T1000 (cell line): ENCODE measurements at regions not wholly inside any gene's neighbourhood (a gene's known extent, or its start where the extent isn't known, plus 50 kb on each side); places are given as distances from the start of the nearest gene placed in this dataset.
"Not testable (repeated sequence)": the region's sequence is repeated elsewhere in the genome, so short reads cannot be mapped to it uniquely, and the experiment has no call there.

Source experiments
- DNase-seq: peaks from one replicate; lab custom pipeline; 2025; ENCODE audit warnings: mixed read lengths; lab: John Stamatoyannopoulos, UW

DNA sequence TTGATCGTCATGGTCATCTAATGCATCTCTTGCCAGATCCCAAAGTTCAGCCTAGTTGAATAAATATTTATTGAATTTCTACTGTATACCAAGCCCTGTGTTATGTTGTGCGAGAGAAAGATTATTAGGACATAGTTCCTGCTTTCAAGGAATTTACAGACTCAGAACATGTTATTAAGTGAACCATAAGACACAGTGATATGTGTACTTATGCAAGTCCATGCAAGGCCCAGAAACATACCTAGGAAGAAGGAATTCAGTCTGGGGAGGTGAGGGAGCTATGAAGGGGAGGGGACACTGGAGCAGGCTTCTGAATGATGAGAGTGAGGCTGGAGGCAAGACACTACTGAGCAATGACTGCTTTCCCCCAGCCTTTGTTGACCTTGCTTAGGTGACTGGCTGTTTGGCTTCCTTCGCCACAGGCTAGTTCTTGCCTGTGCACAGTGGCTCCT is 81.4 kb downstream of the ACAA2 start:
- no peak for DNase-seq

DNA sequence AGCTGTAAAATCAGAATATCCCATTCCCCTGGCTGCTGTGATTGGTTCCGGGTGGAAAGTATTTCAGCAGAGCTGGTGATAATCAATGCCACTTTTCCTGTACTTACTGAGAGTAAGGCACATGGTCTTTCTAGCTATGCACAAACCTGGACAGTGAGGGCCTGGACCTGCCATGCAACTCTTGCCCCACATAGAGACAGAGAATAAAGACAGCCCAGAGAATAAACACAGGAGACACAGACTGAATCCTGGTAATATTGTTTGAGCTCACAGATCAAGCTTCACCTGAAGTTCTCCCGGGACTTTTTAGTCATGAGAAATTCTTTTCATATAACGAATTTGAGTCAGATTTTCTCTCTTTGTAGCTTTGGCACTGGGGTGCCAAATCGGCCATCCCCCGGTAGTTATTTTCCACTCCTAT is 81.9 kb downstream of the ACAA2 start:
- no peak for DNase-seq

- no peak for DNase-seq
Measured at GRCh38 chr18:49730951-49731391, 82.4 kb downstream of the ACAA2 start.

DNA sequence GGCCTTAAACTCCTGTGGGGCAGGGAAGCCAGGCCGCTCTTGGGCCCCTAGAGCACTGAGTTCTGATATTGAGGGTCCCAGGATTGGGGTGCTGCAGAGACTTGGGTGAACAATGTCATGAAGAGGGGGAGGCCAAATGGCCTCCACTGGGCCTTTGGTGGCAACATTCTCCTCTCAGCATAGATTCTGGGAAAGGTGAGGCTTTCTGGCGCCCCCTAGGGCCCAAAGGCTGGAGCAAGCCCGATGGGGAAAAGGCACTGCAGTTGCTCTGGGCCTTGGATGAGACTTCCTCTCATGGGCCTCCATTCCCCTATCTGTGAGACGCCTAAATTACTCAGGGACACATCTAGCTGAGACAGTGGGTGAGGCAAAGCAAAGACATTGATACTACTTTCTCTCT is 84.8 kb downstream of the ACAA2 start:
- DNase-seq = no peak

- no peak for DNase-seq
Measured at GRCh38 chr18:49727816-49728215, 85.5 kb downstream of the ACAA2 start.

DNA sequence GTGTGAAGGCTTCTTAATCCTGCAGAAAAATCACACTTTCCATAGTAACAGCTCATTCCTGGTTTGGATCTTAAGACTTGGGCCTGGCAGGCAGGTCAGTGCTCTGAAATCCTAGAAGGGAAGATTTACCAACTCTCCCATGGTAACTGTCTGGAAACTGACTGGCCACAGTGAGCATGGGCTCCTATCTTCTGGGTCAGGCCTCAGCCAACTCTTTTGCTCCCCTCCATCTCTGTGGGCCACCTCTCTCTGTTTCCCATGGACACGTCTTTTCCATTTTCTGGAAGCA is 86.7 kb downstream of the ACAA2 start:
- DNase-seq = no peak

DNA sequence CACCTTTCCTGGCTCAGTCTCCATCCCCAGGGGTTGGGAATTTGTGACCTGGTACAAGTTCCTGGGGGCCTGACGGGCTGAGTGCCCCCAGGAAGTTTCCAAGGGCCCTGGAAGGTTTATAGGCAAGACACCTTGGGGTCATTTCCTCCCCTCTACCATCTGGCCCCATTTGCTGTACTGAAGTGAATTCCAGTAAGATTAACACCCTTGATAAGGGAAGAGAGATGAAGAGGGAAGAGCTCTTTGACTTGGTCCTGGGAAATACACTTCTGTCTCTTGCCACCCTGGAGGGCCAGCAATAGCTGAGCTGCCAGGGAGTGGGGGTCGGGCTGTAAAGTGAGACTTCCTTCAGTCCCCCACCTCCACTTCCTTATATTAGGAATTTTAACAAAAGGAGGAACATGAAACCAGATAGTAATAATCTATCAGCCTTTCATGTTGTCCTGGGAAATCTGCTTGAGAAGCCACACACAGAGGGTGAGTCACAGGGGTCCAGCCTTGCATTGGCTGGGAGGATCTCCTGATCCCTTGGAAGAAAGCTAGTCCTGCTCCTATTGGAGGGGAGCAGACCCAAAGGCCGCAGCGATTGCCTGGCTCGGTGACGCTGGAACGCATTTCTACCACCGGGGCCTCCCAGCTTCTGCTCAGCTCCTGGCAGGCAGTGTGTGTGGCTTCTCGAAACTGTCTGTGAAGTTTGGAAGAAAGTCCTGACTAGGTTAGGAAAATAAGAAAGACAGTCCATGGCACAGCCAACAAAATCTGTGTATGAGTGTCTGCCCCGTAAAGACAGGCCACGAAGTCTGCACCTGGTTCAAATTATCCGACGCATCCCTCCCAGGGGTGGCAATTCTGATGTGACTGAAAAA is 87.3 kb downstream of the ACAA2 start:
- DNase-seq = peak; percentile 59

DNA sequence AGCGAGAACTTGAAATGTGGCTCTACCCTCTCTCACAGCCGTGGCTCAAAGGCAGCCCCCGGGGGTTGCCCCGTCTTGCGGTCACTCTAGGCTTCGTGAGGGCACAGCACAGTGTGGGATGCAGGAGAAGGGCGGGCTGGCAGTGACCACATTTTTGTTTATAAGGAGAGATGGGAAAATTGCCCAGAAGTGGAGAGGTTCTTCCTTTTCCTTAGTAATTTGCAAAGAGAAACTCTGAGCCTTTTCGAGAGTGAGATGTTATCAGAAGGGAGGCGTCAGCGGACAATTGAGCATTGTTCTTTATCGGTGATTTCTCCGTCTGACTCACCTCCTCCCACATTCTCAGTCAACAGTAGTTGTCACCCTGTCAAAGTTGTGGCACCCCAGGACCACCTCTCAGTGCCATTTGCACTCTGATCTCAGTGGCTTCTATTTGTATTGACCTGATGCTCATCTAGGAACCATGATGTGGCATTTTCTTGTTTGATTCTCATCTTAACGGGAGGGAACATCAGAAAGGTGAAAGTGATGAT is 89.6 kb downstream of the ACAA2 start:
- no peak for DNase-seq

GRCh38 chr18:49722477-49722876 is 90.9 kb downstream of the ACAA2 start:
- no peak for DNase-seq

- no peak for DNase-seq
Measured at GRCh38 chr18:49721981-49722380, 91.4 kb downstream of the ACAA2 start.

DNA sequence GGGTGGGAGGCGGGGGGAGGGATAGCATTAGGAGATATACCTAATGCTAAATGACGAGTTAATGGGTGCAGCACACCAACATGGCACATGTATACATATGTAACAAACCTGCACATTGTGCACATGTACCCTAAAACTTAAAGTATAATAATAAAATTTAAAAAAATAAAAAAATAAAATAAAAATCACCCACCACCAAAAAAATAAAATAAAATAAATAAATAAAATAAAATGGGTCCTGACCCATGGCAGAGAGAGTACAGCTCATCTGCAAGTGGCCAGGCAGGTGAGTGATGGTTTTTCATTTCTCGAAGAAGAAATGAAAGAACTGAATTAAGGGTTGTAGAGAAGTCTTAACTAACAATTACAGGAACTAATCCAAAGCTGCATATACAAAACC is 92.4 kb downstream of the ACAA2 start:
- DNase-seq = not testable (repeated sequence)

GRCh38 chr18:49717617-49718016 is 95.7 kb downstream of the ACAA2 start:
- DNase-seq = no peak

DNA sequence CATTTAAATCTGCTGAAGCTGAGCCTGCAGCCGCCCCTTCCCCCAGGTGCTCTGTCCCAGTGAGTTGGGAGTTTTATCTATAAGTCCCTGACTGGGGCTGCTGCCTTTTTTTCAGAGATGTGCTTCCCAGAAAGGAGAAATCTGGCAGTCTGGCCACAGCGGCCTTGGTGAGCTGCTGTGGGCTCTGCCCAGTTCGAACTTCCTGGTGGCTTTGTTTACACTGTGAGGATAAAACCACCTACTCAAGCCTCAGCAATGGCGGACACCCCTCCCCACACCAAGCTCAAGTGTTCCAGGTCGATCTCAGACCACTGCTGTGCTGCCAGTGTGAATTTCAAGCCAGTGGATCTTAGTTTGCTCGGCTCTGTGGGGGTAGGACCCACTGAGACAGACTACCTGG is 97.3 kb downstream of the ACAA2 start:
- no peak for DNase-seq

- no peak for DNase-seq
Measured at GRCh38 chr18:49709347-49709690, 104.0 kb downstream of the ACAA2 start.

DNA sequence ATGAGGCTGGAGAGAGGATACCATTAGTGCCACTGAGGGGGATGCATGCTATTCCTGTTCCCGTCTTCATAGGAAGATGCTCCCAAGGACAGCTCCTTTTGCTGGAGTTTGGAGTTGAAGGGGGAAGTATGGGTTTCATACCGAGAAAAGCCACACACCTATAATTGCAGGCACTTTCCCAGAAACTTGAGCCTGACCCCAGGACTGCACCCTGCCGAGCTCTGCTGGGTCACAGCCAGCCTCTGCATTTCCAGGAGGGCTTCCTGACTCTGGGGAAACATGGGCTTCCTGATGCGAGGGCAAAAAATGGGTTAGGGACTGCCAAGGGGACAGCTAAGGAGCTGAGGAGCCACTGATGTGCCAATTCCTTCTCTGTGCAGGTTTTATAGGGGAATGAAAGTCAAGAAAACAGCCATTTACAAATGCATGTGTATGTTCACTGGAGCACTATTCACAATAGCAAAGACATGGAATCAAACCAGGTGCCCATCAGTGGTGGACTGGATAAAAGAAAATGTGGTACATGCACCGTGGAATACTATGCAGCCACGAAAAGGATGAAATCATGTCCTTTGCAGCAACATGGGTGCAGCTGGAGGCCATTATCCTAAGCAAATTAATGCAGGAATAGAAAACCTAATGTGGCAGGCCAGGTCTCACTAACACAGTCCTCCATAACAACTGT is 104.5 kb downstream of the ACAA2 start:
- no peak for DNase-seq

DNA sequence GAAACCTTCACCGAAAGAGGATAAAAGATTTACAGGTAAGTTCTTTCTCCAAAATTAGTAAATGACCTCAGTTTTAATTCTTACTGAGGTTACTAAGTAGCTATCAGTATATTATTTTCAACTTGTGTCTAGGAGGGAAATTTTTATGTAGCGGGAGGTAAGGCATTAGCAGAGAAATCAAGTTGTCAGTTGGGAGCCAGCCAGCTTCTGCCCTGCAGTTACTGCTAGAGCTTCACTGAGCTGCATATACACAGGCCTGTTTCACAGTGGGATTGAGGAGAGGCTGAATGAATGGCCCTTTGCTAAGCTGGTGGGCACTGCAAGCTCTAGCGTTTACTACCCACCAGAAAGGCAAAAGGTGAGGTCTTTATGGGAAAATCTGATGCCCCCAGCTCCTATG is 105.7 kb downstream of the ACAA2 start:
- no peak for DNase-seq

- DNase-seq = no peak
Measured at GRCh38 chr18:49704334-49704733, 109.0 kb downstream of the ACAA2 start.

GRCh38 chr18:49701190-49701589 is 112.1 kb downstream of the ACAA2 start:
- DNase-seq = no peak

GRCh38 chr18:49699303-49699702 is 114.0 kb downstream of the ACAA2 start:
- no peak for DNase-seq

GRCh38 chr18:49698525-49699025 is 114.8 kb downstream of the ACAA2 start:
- DNase-seq = no peak

GRCh38 chr18:49697757-49698524 is 115.4 kb downstream of the ACAA2 start:
- no peak for DNase-seq

- no peak for DNase-seq
Measured at GRCh38 chr18:49697049-49697448, 116.3 kb downstream of the ACAA2 start.
